ENCODE measurements at regions not wholly inside any gene's neighbourhood (a gene's known extent, or its start where the extent isn't known, plus 50 kb on each side); places are given as distances from the start of the nearest gene placed in this dataset.

- DNase-seq: no peak
Measured at GRCh38 chr7:17239683-17240521, 58.5 kb upstream of the AHR start.

- DNase-seq: no peak
Measured at GRCh38 chr7:17242504-17242903, 55.9 kb upstream of the AHR start.

GRCh38 chr7:17244786-17245185 is 53.7 kb upstream of the AHR start:
- DNase-seq: no peak

GRCh38 chr7:17247357-17247756 is 51.1 kb upstream of the AHR start:
- no peak for DNase-seq

GRCh38 chr7:17248527-17248926 is 49.9 kb upstream of the AHR start:
- DNase-seq: no peak
